ENCODE measurements at regions not wholly inside any gene's neighbourhood (a gene's known extent, or its start where the extent isn't known, plus 50 kb on each side); places are given as distances from the start of the nearest gene placed in this dataset.

DNA sequence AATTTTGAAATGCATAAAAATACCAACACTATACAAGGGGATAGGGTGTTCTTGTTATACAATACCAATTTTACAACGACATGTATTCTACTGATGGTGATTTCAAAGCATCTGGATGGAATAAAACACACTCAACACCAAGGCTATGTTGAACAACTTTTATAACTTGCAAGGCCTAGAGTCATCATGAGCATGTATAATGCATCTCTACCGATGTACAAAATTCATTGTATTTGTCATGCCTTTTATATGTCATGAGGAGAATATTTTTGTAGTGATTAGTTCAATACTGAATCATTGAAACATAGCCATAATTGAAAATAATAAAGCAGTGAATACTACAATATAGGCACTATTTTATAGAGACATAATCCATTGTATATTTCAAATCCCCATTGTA, 160.2 kb downstream of the ETV1 start:
- no peak for DNase-seq (ENCODE audit: low read depth in 1 of 2, low spot score in 1 of 2)
- Histone ChIP-seq H3K27ac (replicated peaks) (no peak overlapping the region), H3K4me3 (replicated peaks; ENCODE audit: insufficient read depth, low read length) (no peak overlapping the region), H3K27me3 (ENCODE audit: insufficient read depth, poor library complexity, severe bottlenecking) (no peaks in the 10 kb centered on the region)
- TF ChIP-seq POLR2AphosphoS5 (IDR thresholded peaks at IDR 0.05; ENCODE audit: low read depth): no peak
- no peak for TF ChIP-seq SPI1 (IDR thresholded peaks at IDR 0.05; ENCODE audit: borderline replicate concordance, low read depth)
- TF ChIP-seq, protein P1, sequence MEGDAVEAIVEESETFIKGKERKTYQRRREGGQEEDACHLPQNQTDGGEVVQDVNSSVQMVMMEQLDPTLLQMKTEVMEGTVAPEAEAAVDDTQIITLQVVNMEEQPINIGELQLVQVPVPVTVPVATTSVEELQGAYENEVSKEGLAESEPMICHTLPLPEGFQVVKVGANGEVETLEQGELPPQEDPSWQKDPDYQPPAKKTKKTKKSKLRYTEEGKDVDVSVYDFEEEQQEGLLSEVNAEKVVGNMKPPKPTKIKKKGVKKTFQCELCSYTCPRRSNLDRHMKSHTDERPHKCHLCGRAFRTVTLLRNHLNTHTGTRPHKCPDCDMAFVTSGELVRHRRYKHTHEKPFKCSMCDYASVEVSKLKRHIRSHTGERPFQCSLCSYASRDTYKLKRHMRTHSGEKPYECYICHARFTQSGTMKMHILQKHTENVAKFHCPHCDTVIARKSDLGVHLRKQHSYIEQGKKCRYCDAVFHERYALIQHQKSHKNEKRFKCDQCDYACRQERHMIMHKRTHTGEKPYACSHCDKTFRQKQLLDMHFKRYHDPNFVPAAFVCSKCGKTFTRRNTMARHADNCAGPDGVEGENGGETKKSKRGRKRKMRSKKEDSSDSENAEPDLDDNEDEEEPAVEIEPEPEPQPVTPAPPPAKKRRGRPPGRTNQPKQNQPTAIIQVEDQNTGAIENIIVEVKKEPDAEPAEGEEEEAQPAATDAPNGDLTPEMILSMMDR (IDR thresholded peaks at IDR 0.05; ENCODE audit: insufficient read depth, low read length): no peak
- TF ChIP-seq GABPA (IDR thresholded peaks at IDR 0.05; ENCODE audit: low read depth): no peak
- no peak for TF ChIP-seq REST (IDR thresholded peaks at IDR 0.05; ENCODE audit: insufficient replicate concordance, low read depth)

GRCh38 chr7:13829914-13830900, 159.3 kb downstream of the ETV1 start:
- TF ChIP-seq, protein P1 (IDR thresholded peaks at IDR 0.05; ENCODE audit: insufficient read depth, low read length): no peak
- TF ChIP-seq SPI1 (IDR thresholded peaks at IDR 0.05; ENCODE audit: borderline replicate concordance, low read depth) (no peak), REST (IDR thresholded peaks at IDR 0.05; ENCODE audit: insufficient replicate concordance, low read depth) (no peak), GABPA (IDR thresholded peaks at IDR 0.05; ENCODE audit: low read depth) (no peak), POLR2AphosphoS5 (IDR thresholded peaks at IDR 0.05; ENCODE audit: low read depth) (no peak)
- Histone ChIP-seq H3K27ac (replicated peaks) (no peak overlapping the region), H3K27me3 (ENCODE audit: insufficient read depth, poor library complexity, severe bottlenecking) (no peaks in the 10 kb centered on the region), H3K4me3 (replicated peaks; ENCODE audit: insufficient read depth, low read length) (no peak overlapping the region)
- no peak for DNase-seq (ENCODE audit: low read depth in 1 of 2, low spot score in 1 of 2)

- DNase-seq (ENCODE audit: low read depth in 1 of 2, low spot score in 1 of 2): no peak
- no peak overlapping the region for H3K27ac ChIP-seq (replicated peaks)
- H3K27me3 ChIP-seq (ENCODE audit: insufficient read depth, poor library complexity, severe bottlenecking): no peaks in the 10 kb centered on the region
Measured at GRCh38 chr7:13832346-13832745, 157.1 kb downstream of the ETV1 start.

More at GRCh38 chr7:13832346-13832745, 157.1 kb downstream of the ETV1 start:
- no peak overlapping the region for H3K4me3 ChIP-seq (replicated peaks; ENCODE audit: insufficient read depth, low read length)
- TF ChIP-seq REST (IDR thresholded peaks at IDR 0.05; ENCODE audit: insufficient replicate concordance, low read depth): no peak
- TF ChIP-seq SPI1 (IDR thresholded peaks at IDR 0.05; ENCODE audit: borderline replicate concordance, low read depth): no peak
- no peak for TF ChIP-seq GABPA (IDR thresholded peaks at IDR 0.05; ENCODE audit: low read depth)
- no peak for TF ChIP-seq POLR2AphosphoS5 (IDR thresholded peaks at IDR 0.05; ENCODE audit: low read depth)
- TF ChIP-seq, protein P1 (IDR thresholded peaks at IDR 0.05; ENCODE audit: insufficient read depth, low read length): no peak
